ENCODE measurements at regions not wholly inside any gene's neighbourhood (a gene's known extent, or its start where the extent isn't known, plus 50 kb on each side); places are given as distances from the start of the nearest gene placed in this dataset.

- TF ChIP-seq CTCF (IDR thresholded peaks at IDR 0.05; ENCODE audit: low read length) (no peak), EZH2 (IDR thresholded peaks at IDR 0.05; ENCODE audit: borderline replicate concordance, low read length) (no peak)
Measured at GRCh38 chr12:83472350-83472749, 785.6 kb downstream of the TMTC2 start.
